GM19397 (cell line): ENCODE measurements at regions not wholly inside any gene's neighbourhood (a gene's known extent, or its start where the extent isn't known, plus 50 kb on each side); places are given as distances from the start of the nearest gene placed in this dataset.
"Not testable (repeated sequence)": the region's sequence is repeated elsewhere in the genome, so short reads cannot be mapped to it uniquely, and the experiment has no call there.

ENCODE experiments used
- ATAC-seq: cut with Tn5 transposase; IDR thresholded peaks from one replicate; pipeline ENCODE4 v1.9.1; 2021; ENCODE audit warnings: mild to moderate bottlenecking, moderate library complexity; ENCODE audit not compliant: unreplicated experiment

GRCh38 chr15:93954985-93955571 is 276.3 kb upstream of the MCTP2 start:
- ATAC-seq, result no peak

- no peak for ATAC-seq
Observed at GRCh38 chr15:93948726-93949125, 282.6 kb upstream of the MCTP2 start.

- ATAC-seq, result no peak
Observed at GRCh38 chr15:93943586-93943985, 287.8 kb upstream of the MCTP2 start.

GRCh38 chr15:93942269-93942694 is 289.1 kb upstream of the MCTP2 start:
- ATAC-seq, result no peak

GRCh38 chr15:93941697-93942096 is 289.7 kb upstream of the MCTP2 start:
- ATAC-seq, result no peak

- ATAC-seq, result no peak
Observed at GRCh38 chr15:93940226-93940625, 291.1 kb upstream of the MCTP2 start.

- ATAC-seq, result peak; percentile 78
Observed at GRCh38 chr15:93932164-93932776, 299.1 kb upstream of the MCTP2 start.

GRCh38 chr15:93929375-93930094 is 301.8 kb upstream of the MCTP2 start:
- no peak for ATAC-seq

- no peak for ATAC-seq
Observed at GRCh38 chr15:93920204-93920603, 311.2 kb upstream of the MCTP2 start.

GRCh38 chr15:93918801-93919200 is 312.6 kb upstream of the MCTP2 start:
- not testable (repeated sequence) for ATAC-seq

- ATAC-seq, result no peak
Observed at GRCh38 chr15:93917181-93917580, 314.2 kb upstream of the MCTP2 start.

GRCh38 chr15:93913871-93914270 is 317.5 kb upstream of the MCTP2 start:
- ATAC-seq, result no peak

- no peak for ATAC-seq
Observed at GRCh38 chr15:93913310-93913709, 318.1 kb upstream of the MCTP2 start.

GRCh38 chr15:93900476-93901400 is 330.6 kb upstream of the MCTP2 start:
- ATAC-seq, result no peak

- no peak for ATAC-seq
Observed at GRCh38 chr15:93899817-93900216, 331.5 kb upstream of the MCTP2 start.

- ATAC-seq, result no peak
Observed at GRCh38 chr15:93897377-93897776, 334.0 kb upstream of the MCTP2 start.

GRCh38 chr15:93895976-93896770 is 335.2 kb upstream of the MCTP2 start:
- no peak for ATAC-seq

- no peak for ATAC-seq
Observed at GRCh38 chr15:93894438-93895036, 336.8 kb upstream of the MCTP2 start.

GRCh38 chr15:93887151-93887550 is 344.2 kb upstream of the MCTP2 start:
- ATAC-seq, result no peak

GRCh38 chr15:93882779-93883178 is 348.6 kb upstream of the MCTP2 start:
- ATAC-seq, result no peak
